ENCODE measurements at regions not wholly inside any gene's neighbourhood (a gene's known extent, or its start where the extent isn't known, plus 50 kb on each side); places are given as distances from the start of the nearest gene placed in this dataset.

DNA sequence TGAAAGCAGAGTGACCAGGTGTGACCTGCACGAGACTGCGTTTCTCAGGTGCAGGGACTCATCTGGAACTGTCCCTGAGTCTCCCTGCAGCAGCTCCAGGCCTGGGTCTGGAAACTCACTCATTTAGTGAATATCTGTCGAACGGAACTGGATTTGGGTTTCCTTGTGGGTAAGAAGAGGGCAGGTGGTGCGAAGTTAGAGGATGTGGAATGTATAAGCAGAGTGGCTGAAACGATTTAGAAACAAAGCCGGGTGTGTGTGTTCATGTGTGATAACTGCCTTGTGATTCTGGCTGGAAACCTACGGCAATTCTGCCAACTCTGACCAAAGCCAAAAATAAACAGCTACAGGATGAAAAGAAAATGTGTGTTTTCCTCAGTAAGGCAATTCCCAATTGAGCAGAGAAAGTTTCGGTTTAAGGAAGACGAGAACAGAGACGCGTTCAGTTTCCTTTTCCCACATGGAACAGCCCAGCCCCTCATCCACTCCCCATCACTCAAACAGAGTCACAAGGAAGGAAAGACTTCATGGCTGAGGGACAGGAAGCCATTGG, 130.3 kb downstream of the NSG2 start:
- TF ChIP-seq CTCF (IDR thresholded peaks at IDR 0.05) (no peak), POLR2A (IDR thresholded peaks at IDR 0.05) (no peak), POLR2AphosphoS5 (IDR thresholded peaks at IDR 0.05; ENCODE audit: insufficient read depth in 1 of 2, low read depth in 1 of 2) (no peak)
